Hepatocyte (in vitro differentiated cells): ENCODE measurements at regions not wholly inside any gene's neighbourhood (a gene's known extent, or its start where the extent isn't known, plus 50 kb on each side); places are given as distances from the start of the nearest gene placed in this dataset.

ENCODE experiments used
- EZH2 ChIP-seq: fragments of 200-600 bp; sonication (generic); IDR thresholded peaks from 2 replicates; pipeline ENCODE4 v1.6.1; 2016; ENCODE audit warnings: antibody characterized with exemption, mild to moderate bottlenecking, borderline replicate concordance
- EZH2phosphoT487 ChIP-seq: fragments of 200-600 bp; sonication (generic); IDR thresholded peaks from one replicate; pipeline ENCODE4 v1.6.1; 2018; ENCODE audit warnings: antibody characterized with exemption, mild to moderate bottlenecking, low read depth, moderate library complexity; ENCODE audit not compliant: unreplicated experiment, severe bottlenecking

GRCh38 chr13:29914581-29914980 is 64.2 kb upstream of the UBL3 start:
- TF ChIP-seq EZH2 (no peak), EZH2phosphoT487 (no peak)
